ENCODE measurements at regions not wholly inside any gene's neighbourhood (a gene's known extent, or its start where the extent isn't known, plus 50 kb on each side); places are given as distances from the start of the nearest gene placed in this dataset.

GRCh38 chr10:4602764-4603491, 223.1 kb upstream of the AKR1E2 start:
- TF ChIP-seq EZH2 (IDR thresholded peaks at IDR 0.05; ENCODE audit: insufficient read depth, poor library complexity, severe bottlenecking) = no peak
- no peak for TF ChIP-seq EZH2phosphoT487 (IDR thresholded peaks at IDR 0.05; ENCODE audit: insufficient read depth, low read depth)
